ENCODE measurements at regions not wholly inside any gene's neighbourhood (a gene's known extent, or its start where the extent isn't known, plus 50 kb on each side); places are given as distances from the start of the nearest gene placed in this dataset.
"Not testable (repeated sequence)": the region's sequence is repeated elsewhere in the genome, so short reads cannot be mapped to it uniquely, and the experiment has no call there.

DNA sequence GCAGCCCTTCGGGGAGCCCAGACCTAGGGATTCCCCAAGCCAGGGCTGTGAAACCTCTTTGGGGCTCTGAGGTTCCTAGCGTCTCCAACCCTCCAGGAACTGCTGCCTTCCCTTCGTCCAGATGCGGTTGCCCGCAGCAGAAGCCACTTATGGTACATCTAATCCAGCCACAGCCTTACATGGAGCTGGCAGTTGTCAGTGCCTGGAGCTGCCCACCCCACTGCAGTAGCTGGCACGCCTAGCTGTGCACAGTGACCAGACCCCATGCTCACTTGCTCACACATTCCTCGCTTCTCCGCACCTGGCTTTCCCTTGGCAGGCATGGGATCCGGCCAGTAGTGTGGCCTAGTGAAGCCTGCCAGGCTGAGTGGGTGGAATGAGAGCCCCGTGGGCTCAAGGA is 547.6 kb downstream of the TBC1D32 start:
- DNase-seq: no peak

DNA sequence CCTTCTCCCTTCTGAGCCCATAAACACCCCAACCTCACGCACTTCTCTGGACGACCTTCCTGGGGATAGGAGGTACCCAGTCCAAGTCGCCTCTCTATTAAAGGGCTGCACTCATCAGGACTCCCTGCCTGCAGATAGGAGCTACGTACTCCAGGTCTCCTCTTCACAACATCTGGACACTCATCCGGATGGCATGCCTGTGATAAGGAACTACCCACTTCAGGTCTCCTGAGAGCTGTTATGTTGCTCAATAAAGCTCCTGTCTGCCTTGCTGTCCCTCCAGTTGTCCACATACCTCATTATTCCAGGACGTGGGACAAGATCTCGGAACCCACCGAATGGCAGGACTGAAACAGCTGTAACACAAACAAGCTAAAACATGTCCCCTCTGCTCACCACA is 548.0 kb downstream of the TBC1D32 start:
- DNase-seq: no peak

DNA sequence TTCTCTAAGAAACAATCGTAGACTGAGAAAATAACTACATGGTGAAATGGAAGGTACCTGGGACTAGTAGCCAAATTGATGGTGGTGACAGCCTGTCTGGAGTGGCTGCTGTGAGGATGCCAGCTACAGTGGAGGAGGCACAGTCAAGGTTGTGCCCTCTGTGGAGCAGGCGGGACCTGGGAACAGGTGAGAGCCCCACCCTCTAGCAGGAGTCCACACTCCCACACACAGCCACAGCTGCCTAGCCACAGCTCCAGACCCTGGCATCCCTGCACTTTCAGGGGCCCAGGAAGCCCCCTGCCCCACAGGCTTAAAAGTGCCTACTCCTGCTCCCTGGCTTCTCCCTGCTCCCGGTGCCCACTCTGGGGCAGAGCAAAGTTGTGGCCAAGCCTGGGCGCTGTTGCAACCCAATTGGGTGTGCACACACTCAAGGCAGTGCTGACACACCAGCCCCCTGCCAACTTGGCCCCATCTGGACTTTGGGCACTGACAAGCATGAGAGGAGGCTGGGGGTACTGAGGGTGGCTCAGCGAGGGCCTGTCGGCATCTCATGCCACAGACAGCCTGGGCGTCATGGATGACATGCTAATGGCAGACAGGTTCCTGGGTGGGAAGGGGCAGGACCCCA is 548.7 kb downstream of the TBC1D32 start:
- DNase-seq: no peak

DNA sequence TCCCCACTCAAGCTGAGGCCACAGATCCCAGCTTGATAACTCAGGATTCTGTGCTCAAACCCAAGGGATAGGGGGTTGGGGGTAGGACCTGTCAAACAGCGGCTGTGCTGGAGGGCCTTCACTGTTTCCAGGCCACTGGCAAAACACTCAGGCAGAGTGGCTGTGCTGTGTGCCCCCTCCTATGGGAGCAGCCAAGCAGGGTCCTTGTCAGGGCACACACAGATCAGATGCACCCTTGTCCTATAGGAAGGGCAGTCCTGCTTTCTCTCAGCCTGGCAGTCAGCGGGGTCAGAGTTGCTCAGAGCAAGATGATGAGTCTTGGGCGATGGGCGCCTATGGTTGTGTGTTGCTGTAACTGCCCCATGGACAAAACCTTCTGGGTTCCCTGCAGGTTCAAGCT is 554.8 kb downstream of the TBC1D32 start:
- DNase-seq: no peak

DNA sequence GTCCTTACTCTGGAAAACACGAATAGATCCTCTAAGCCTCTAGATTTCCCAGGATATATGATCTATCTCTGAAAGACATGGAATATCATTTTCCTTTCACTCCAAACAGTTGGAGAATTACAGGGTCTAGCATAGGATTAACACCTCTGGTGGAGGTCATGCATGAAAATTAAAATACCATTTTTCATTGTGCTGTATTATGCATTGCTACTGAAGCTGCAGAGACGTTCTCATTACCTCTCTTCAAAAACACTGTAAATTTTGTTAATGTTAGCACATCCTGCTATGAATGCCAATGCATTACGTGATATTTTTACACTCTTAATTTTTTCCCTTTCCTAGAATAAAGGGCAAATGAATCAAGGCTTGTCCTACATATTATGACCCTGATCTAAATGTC is 558.6 kb downstream of the TBC1D32 start:
- no peak for DNase-seq

DNA sequence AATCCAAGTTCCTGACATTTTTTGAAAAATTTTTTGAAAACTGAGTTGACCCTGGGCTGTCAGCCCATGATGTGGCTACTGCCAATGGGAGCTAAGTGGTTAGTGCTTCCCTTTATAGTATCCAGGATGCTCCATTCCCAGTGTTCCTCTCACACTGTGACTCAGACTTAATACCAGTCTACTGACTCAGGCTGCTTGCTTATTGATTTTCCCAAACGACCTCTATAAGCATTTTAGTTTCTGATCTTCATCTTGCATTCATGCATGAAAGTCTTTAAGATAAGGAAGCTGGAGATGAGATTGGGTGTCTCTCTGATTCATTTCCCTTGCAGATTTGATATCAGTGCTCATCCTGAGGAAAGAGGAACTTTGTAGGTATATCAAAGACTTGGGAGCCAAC is 560.0 kb downstream of the TBC1D32 start:
- no peak for DNase-seq

DNA sequence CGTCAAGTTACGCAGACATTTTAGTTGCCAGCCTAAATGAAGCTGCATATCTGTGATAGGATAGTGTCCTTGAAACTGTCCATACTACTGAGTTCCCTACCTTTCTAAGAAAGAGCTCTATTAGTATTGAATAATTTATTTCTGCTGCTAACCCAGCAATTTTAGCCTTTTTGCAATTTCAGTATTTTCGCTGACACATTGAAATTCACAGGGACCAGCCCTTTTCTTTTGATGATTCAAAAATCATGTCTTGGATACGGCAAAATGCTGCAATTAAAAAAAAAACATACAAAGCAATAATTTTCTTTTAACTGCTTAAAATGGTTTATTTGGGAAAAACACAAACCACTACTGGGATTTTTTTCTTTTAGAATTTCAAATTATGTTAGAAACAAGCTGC is 563.3 kb downstream of the TBC1D32 start:
- DNase-seq: no peak

DNA sequence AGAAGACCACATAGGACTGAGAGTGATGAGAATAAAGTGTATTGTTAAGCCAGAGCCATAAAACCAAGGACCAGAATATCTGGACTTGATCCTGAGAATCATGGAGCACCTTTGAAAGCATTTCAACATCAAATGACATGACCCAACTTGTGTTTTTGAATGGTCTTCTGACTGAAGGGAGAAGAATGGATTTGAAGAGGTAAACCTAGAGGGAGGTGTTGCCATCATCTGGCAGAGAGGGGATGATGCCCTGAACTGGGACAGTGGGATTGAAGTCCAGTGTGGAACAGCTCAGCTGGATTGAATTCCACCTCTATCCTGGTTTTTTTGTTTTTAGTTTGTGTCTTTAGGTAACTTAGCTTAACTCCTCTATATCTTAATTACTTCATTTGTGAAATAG is 570.0 kb downstream of the TBC1D32 start:
- DNase-seq: no peak

DNA sequence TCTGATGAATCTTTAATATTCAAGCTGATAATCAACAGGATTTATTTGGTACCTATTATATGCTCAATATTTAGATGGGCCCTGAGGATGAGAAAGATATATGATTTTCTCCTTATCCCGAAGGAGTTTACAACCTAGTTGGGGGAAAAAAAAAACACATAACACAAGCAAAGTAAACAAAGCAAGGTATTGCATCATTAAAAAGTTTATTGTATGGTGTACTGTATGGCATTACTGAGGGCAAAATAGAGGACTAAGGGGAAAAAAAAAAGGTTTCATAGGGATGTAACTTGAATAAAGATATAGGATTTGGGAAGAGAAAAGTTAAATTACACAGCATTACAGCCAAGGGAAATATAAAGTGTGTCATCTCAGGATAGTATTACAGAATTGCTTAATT is 574.7 kb downstream of the TBC1D32 start:
- no peak for DNase-seq

DNA sequence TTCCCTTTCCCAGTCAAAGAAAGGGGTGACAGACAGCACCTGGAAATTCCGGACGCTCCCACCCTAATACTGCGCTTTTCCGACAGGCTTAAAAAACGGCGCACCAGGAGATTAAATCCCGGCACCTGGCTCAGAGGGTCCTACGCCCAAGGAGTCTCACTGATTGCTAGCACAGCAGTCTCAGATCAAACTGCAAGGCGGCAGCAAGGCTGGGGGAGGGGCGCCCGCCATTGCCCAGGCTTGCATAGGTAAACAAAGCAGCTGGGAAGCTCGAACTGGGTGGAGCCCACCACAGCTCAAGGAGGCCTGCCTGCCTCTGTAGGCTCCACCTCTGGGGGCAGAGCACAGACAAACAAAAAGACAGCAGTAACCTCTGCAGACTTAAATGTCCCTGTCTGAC is 585.7 kb downstream of the TBC1D32 start:
- DNase-seq: not testable (repeated sequence)

DNA sequence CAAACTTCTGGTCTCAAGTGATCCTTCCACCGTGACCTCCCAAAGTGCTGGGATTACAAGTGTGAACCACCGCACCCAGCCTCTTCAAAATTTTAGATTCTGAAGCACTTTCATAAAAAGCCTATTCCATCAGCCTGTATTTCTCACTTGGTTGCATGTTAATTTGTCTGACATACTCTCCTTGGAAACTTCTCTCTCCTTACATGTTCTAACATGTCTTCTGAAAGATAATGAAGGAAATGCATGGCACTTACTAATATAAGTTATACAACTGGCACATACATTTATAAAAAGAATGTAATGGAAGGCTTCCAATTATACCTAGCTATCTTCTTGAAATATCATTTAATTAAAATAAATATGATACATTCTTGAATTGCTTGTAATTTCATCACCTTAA is 597.5 kb downstream of the TBC1D32 start:
- DNase-seq: no peak

DNA sequence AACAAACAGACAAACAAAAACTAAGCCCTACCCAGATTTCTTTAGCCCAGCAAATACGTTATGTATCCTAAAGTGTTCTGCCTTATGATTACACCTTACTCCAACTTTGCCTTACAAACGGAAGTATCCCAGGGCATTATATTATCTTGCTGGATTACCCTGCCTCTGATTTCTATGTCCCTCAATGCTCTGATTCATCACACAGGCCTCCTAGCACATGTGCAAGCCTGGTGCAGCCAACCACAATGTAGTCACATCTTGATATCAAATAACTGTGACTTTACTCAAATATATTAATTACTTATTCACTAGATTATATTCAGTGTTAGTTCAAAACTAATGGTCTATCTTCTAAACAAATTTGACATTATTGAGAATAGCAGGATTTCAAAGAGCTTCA is 598.6 kb downstream of the TBC1D32 start:
- no peak for DNase-seq

DNA sequence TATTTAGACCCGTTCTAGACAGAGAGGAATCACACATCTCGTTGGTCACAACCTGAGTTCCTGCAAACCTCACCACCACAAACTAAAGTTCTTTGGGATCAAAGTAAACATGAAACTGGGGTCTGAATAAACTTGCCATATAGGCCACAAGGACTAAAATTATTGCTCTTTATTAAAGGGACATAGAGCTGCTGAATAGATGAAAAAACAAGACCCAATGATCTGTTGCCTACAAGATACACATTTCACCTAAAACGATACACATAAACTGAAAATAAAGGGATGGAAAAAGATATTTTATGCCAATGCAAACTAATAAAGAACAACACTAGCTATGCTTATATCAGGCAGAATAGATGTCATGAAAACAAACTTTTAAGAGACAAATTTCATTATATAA is 623.0 kb downstream of the TBC1D32 start:
- no peak for DNase-seq

DNA sequence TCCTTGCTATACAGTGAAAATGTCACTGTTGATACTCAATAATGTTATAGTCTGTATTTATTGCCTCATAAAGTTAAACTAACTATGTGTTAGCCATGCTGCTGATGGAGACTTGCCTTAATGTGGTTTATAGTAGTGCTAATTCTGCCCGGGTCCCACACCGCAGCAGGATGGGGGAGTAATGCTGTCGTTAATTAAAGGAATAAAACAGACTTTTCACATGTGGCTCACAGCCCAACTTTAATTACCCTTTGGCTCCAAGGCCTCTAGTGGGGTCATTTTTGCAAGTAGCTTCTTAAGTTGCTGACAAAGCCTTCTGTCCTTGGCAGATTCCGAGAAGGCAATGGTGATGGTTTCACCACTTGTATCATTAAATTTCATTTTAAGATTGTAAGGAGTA is 634.3 kb downstream of the TBC1D32 start:
- DNase-seq: no peak

DNA sequence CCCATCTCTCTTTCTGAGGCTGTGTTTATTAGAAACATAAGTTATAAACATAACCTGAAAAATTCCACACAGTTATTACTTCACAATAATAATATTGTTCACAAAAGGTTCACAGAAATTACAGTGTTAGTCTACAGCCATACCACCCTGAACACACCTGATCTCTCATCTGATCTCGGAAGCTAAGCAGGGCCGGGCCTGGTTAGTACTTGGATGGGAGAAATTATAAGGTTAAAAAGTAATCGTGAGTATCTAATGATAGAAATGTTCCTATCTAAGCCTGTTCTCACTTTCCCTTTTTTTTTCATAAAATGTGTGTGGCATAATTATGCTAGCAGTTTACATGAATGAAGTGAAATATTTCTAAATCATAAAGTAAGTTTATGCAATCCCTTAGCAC is 647.8 kb downstream of the TBC1D32 start:
- DNase-seq: no peak

DNA sequence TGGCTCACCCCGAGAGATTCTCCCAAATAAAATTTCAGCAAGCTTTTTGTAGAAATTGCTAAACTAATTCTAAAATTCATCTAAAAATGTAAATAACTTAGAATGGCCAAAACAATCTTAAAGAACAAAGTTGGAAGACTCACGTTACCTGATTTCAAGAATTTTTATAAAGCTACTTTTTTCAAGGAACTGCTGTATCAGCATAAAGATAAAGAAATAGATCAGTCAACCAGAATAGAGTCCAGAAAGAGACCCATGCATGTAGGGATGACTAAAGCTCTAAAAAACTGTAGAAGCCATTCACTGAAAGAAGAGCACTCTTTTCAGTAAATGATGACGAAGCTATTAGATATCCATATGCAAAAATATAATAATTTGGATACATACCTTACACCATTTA is 652.1 kb downstream of the TBC1D32 start:
- DNase-seq: no peak

DNA sequence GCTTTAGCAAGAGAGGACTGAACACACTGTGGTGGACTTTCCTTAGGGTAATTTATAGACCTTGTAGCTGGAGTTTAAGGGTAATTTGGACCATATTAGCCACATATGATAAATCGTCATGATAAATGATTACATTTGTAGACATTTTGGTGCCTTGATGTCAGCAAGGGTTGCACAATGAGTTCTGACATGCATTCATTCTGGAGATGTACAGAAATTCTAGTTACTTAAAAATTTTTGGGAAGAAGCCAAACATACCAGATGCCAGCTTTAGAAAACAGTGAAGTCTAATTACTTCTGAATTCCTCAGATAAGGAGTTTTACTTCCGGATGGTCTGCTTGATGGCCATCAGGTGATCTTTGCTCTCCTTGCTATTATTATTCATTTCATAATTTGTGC is 653.1 kb downstream of the TBC1D32 start:
- no peak for DNase-seq

DNA sequence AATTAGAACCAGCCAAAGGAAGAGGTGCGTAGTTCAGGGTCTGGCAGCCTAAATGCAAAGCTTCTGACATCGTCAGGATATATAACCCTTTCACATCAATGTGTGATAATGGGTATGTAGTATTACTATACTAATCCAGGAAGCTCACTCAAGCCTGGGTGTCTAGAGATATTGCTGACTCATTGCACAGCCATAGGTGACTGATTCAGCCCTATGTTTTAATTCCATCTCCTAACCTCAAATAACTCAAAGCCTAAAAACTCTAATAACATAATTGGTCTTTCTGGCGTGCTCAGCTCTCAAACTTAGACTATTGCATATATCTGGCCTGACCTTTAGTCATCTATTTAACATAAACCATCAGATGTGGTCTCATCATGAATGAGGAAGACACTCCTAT is 658.4 kb downstream of the TBC1D32 start:
- no peak for DNase-seq

DNA sequence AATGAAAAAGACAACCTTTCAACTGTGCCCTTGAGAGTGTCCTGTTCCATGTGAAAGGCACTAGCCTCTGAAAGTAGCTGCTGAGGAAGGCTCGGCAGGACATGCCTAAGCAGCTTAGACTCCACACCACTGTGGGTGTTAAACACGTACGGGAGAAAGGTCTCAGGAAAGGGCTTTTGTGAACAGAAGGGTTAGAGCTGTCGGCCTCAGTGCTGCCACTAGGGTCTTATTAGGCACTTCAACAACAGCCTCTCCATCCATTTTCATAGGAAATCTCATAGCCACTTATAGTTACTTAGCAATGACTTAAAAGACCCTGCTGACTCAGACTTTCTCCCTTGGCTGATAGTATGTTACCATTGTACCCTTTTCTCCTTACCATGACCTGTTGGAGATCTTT is 662.8 kb downstream of the TBC1D32 start:
- no peak for DNase-seq

DNA sequence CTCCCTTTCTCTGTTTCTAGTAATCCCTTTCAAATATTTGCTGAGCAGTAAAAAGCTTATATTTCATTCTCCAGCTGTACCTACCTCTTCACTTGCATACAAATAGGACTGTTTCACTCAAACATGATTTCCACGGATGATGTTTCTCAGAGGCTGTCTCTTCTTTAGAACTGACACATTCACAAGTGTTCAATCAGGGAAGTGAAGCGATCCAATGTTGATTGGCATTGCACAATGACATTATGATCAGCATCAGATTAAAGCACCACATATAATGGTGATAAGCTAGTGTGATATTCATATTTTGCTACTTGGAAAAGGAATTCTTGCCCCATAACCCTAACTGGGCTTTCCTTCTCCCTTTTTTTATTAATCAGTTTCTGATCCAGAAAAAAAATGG is 681.8 kb downstream of the TBC1D32 start:
- no peak for DNase-seq

DNA sequence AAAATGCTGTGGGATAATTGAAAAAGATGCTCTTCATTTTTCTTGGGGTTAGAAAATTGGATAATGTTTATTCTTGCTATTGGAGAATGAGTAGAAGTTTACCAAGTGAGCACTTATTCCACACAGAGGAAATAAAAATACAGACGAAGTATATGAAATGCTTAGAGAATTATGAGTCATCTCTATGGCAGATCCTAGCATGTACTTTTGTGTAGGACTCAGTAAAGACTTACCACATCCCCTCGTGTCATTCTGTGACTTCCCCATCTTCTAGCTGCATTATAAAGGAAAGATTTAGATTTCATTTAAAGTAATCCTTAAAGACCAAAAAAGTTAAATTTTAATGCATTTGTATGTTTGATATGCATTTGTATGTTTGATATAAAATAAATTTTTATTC is 685.6 kb downstream of the TBC1D32 start:
- DNase-seq: no peak

DNA sequence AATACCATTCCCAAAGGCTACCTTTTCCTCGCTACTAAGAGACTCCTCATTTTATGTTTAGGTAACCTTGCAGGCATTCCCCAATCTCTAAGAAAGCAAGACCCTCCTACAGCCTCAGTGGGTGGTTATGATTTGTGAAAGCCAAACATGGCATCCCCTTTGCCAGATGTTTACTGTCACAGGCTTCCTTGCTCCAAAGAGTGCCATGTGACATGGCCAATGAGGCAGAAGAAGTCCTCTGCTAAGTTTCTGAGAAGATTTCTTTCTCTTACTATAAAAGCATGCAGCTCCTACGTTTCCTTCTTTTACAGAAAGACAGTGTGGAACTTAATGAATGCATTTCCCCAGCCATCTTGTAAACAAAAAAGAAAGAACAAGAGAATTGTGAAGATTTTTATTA is 688.2 kb downstream of the TBC1D32 start:
- no peak for DNase-seq

DNA sequence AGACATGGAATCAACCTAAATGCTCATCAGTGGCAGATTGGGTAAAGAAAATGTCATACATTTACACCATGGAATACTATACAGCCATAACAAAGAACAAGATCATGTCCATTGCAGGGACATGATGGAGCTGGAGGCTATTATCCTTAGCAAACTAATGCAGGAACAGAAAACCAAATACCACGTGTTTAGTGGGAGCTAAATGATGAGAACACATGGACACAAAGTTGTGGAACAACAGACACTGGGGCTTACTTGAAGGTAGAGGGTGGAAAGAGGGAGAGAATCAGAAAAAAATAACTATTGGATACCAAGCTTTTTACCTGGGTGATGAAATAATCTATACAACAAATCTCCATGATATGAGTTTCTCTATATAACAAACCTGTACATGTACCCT is 701.3 kb downstream of the TBC1D32 start:
- no peak for DNase-seq

DNA sequence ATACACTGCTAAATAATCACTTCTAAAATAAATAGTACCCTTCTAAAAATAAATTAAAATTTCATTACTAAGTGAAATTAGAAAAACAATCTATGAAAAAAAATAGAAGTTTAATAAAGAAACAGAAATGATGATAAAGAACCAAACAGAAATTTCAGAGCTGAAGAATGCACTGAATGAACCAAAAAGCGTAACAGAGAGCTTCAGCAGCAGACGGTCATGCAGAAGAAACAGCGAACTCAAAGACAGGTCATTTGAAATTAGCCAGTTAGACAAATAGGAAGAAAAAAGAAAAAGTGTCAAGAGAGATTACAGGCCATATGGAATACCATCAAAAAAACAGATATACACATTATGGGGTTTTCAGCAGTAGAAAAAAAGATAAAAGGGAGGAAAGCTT is 706.7 kb downstream of the TBC1D32 start:
- DNase-seq: no peak

DNA sequence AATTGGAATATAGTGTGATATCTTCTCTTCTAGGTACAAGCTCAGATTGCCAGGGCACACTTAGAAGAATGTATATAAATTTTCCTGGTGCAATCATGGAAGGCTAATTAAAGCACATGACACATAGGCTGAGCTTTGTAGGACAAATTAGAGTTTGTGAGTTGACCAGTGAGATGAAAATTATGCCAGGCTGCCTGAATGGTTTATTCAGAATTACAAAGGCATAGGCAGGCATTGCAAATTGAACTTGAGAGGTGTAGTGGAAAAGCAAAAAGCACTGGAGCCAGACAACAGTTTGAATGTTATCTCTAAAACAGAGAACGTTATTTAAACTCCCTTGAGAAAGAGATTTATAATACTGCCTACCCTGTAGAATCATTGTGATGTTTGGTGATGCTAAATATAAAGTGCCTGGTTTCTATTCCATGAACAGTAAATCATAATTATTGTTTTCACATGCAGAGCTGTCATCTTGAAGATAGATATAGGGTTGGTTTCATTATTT is 712.1 kb downstream of the TBC1D32 start:
- DNase-seq: no peak

DNA sequence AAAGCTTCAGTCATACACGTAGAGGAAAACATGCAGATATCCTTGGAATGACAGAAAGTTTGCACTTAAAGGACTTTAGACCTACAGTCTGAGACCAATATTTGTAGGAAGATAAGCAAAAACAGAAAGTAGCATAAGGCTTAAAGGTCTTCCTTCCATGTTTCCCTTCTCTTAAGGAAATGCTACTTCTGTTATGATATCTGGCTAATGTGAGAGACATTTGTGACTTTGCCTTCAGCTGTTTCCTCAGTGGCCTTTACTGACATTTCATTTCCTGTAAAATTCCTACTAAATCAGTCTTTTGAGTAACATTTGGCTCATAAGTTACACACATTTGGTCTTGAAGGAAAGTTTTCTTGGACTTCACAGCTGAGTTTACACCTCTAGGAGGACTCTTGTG is 713.4 kb downstream of the TBC1D32 start:
- no peak for DNase-seq
